SK-N-SH (cell line): ENCODE measurements at regions not wholly inside any gene's neighbourhood (a gene's known extent, or its start where the extent isn't known, plus 50 kb on each side); places are given as distances from the start of the nearest gene placed in this dataset.
"Not testable (repeated sequence)": the region's sequence is repeated elsewhere in the genome, so short reads cannot be mapped to it uniquely, and the experiment has no call there.

Experiments
- CTCF ChIA-PET: fragments of 300-600, 350-600 bp; formaldehyde crosslinking; extraction: SDS; loops from one replicate; lab custom pipeline; 2021; lab: Yijun Ruan, JAX
- POLR2A ChIA-PET: fragments of 350-600 bp; sonication (Branson Sonifier 250); formaldehyde crosslinking; extraction: SDS; loops from one replicate; lab custom pipeline; 2020; ENCODE audit warnings: antibody characterized with exemption, inconsistent platforms; lab: Yijun Ruan, JAX
- DNase-seq: peaks from one replicate; pipeline ENCODE4 v3.0.0; 2012
- H2AFZ ChIP-seq: fragments of 200-600 bp; sonication (generic); 2 replicates; pipeline ENCODE4 v1.8.1; 2016; ENCODE audit warnings: antibody characterized with exemption, mild to moderate bottlenecking, low read depth
- H3F3A ChIP-seq: fragments of 200-600 bp; sonication (generic); replicated peaks from 2 replicates; pipeline ENCODE3; 2016; ENCODE audit warnings: antibody characterized with exemption, mild to moderate bottlenecking; ENCODE audit not compliant: insufficient read depth
- H3K27ac ChIP-seq, 2 experiments: fragments of 200-500 bp in 1 of 2; fragments of 200-600 bp in 1 of 2; sonication (Bioruptor generic) in 1 of 2; sonication (generic), shearing (Covaris generic) in 1 of 2; 2 replicates each; pipeline versions ENCODE4 v1.5.1 to v1.6.1; 2014 to 2016; ENCODE audit warnings: low read depth in 2 of 2, inconsistent platforms in 1 of 2, low read length in 1 of 2, mild to moderate bottlenecking in 1 of 2, mixed read lengths in 1 of 2
- H3K27me3 ChIP-seq: fragments of 200-600 bp; sonication (generic), shearing (Covaris generic); 2 replicates; pipeline ENCODE4 v1.6.1; 2016; ENCODE audit warnings: mixed run types; ENCODE audit not compliant: insufficient read depth
- H3K36me3 ChIP-seq, 2 experiments: fragments of 200-500 bp in 1 of 2; fragments of 200-600 bp in 1 of 2; sonication (Bioruptor generic) in 1 of 2; sonication (generic) in 1 of 2; replicated peaks in 1 of 2; 2 replicates each; pipeline versions ENCODE3 to v1.5.1; 2014 to 2016; ENCODE audit warnings: low read length in 1 of 2, mild to moderate bottlenecking in 1 of 2; ENCODE audit not compliant: insufficient read depth in 2 of 2, control insufficient read depth in 1 of 2
- H3K4me1 ChIP-seq, 2 experiments: fragments of 200-500 bp in 1 of 2; fragments of 200-600 bp in 1 of 2; sonication (Bioruptor generic) in 1 of 2; sonication (generic), shearing (Covaris generic) in 1 of 2; 2 replicates each; pipeline versions ENCODE4 v1.5.1 to v1.6.1; 2014 to 2016; ENCODE audit warnings: low read depth in 1 of 2, low read length in 1 of 2, mixed run types in 1 of 2; ENCODE audit not compliant: insufficient read depth in 2 of 2, control insufficient read depth in 1 of 2
- H3K4me2 ChIP-seq: fragments of 200-600 bp; sonication (generic), shearing (Covaris generic); 2 replicates; pipeline ENCODE4 v1.6.1; 2017; ENCODE audit warnings: mixed run types
- H3K4me3 ChIP-seq, 2 experiments: fragments of 200-500 bp in 1 of 2; fragments of 200-600 bp in 1 of 2; sonication (Bioruptor generic) in 1 of 2; sonication (generic), shearing (Covaris generic) in 1 of 2; 2 replicates each; pipeline versions ENCODE4 v1.5.1 to v1.8.1; 2014 to 2016; ENCODE audit warnings: low read depth in 2 of 2, inconsistent platforms in 1 of 2, low read length in 1 of 2, mild to moderate bottlenecking in 1 of 2, mixed read lengths in 1 of 2, moderate library complexity in 1 of 2
- H3K79me2 ChIP-seq: fragments of 200-600 bp; sonication (generic); 2 replicates; pipeline ENCODE4 v1.8.1; 2017; ENCODE audit warnings: mild to moderate bottlenecking; ENCODE audit not compliant: insufficient read depth
- H3K9ac ChIP-seq: fragments of 200-600 bp; sonication (generic); 2 replicates; pipeline ENCODE4 v1.6.1; 2017; ENCODE audit warnings: mixed run types
- H3K9me2 ChIP-seq: fragments of 200-600 bp; sonication (generic); 2 replicates; pipeline ENCODE4 v1.6.1; 2017; ENCODE audit warnings: mixed run types
- H3K9me3 ChIP-seq: fragments of 200-600 bp; sonication (generic); 2 replicates; pipeline ENCODE4 v1.6.1; 2017; ENCODE audit warnings: mixed run types, mild to moderate bottlenecking, moderate library complexity
- H4K20me1 ChIP-seq: fragments of 200-600 bp; sonication (generic); 2 replicates; pipeline ENCODE4 v1.6.1; 2017; ENCODE audit warnings: mild to moderate bottlenecking, mixed run types; ENCODE audit not compliant: insufficient read depth
- FOSL2 ChIP-seq: IDR thresholded peaks from 2 replicates; pipeline ENCODE4 v1.4.0; 2012; ENCODE audit warnings: low read depth, mild to moderate bottlenecking, moderate library complexity, borderline replicate concordance
- GATA2 ChIP-seq: sonication (generic); formaldehyde crosslinking; IDR thresholded peaks from 2 replicates; pipeline ENCODE4 v1.5.0; 2020; ENCODE audit warnings: mild to moderate bottlenecking, missing genetic modification reagents
- JUND ChIP-seq: IDR thresholded peaks from 2 replicates; pipeline ENCODE4 v1.4.0; 2012
- MXI1 ChIP-seq: IDR thresholded peaks from 2 replicates; pipeline ENCODE4 v1.6.1; 2012; ENCODE audit warnings: mild to moderate bottlenecking, low read depth, low read length, improper control_type of control experiment
- PBX3 ChIP-seq: IDR thresholded peaks from 2 replicates; pipeline ENCODE4; 2012
- SIN3A ChIP-seq: IDR thresholded peaks from 2 replicates; pipeline ENCODE4 v1.6.1; 2012; ENCODE audit warnings: low read depth, mild to moderate bottlenecking, low read length, moderate library complexity, borderline replicate concordance
- TCF12 ChIP-seq: IDR thresholded peaks from 2 replicates; pipeline ENCODE4 v1.4.0; 2012
- YY1 ChIP-seq: IDR thresholded peaks from 2 replicates; pipeline ENCODE4 v1.4.0; 2012; ENCODE audit warnings: low read depth, mild to moderate bottlenecking
- WGBS: methylation state at CpG from one replicate; pipeline ENCODE4 v1.1.6; 2017; ENCODE audit warnings: low lambda C conversion rate; 5-methylcytosine and 5-hydroxymethylcytosine counted together
- TF ChIP-seq, protein P1 (sequence below): fragments of 150-350 bp; IDR thresholded peaks from 2 replicates; pipeline ENCODE4 v1.6.1; 2017; ENCODE audit warnings: antibody characterized with exemption, low read length, low read depth, borderline replicate concordance
- TF ChIP-seq, protein P2 (sequence below): IDR thresholded peaks from 2 replicates; pipeline ENCODE4 v1.4.0; 2012; ENCODE audit warnings: low read depth, borderline replicate concordance
- TF ChIP-seq, protein P3 (sequence below): IDR thresholded peaks from 2 replicates; pipeline ENCODE4 v1.6.1; 2012; ENCODE audit warnings: mild to moderate bottlenecking, low read depth, low read length, moderate library complexity

DNA sequence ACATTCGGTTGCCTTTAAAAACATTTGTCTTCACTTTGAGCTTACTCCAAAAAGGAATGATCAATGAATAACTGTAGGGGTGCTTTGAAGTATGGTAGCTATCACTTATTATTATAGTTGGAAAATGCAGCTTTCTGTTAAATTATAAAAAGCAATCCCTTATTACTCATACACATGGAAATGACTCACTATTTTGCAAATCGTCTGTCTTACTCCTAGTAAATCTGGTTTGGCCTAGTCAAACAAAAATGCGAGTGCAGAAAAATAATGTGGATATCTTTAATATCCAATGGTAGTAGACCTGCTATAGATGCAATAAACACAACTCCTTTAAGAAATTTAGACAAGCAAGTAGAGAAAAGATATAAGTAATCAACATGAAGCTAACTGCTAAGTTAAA lies 112.5 kb downstream of the ZIC1 start:
- no peaks in the 10 kb centered on the region for H3K9me2 ChIP-seq
- TF ChIP-seq, protein P1, sequence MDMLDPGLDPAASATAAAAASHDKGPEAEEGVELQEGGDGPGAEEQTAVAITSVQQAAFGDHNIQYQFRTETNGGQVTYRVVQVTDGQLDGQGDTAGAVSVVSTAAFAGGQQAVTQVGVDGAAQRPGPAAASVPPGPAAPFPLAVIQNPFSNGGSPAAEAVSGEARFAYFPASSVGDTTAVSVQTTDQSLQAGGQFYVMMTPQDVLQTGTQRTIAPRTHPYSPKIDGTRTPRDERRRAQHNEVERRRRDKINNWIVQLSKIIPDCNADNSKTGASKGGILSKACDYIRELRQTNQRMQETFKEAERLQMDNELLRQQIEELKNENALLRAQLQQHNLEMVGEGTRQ = no peak
- TF ChIP-seq JUND = peak; percentile 28; the same call in 1 of the 2 replicates
- TF ChIP-seq FOSL2 = peak; percentile 46; the same call in 1 of the 2 replicates
- no peak for TF ChIP-seq YY1
- 0 out of 2 replicates have a peak, but pooled peaks have one; percentile 4 for TF ChIP-seq PBX3
- TF ChIP-seq, protein P2, sequence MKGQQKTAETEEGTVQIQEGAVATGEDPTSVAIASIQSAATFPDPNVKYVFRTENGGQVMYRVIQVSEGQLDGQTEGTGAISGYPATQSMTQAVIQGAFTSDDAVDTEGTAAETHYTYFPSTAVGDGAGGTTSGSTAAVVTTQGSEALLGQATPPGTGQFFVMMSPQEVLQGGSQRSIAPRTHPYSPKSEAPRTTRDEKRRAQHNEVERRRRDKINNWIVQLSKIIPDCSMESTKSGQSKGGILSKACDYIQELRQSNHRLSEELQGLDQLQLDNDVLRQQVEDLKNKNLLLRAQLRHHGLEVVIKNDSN = no peak
- no peak for TF ChIP-seq MXI1
- TF ChIP-seq GATA2 (CRISPR knock-in tag) = no peak
- TF ChIP-seq, protein P3, sequence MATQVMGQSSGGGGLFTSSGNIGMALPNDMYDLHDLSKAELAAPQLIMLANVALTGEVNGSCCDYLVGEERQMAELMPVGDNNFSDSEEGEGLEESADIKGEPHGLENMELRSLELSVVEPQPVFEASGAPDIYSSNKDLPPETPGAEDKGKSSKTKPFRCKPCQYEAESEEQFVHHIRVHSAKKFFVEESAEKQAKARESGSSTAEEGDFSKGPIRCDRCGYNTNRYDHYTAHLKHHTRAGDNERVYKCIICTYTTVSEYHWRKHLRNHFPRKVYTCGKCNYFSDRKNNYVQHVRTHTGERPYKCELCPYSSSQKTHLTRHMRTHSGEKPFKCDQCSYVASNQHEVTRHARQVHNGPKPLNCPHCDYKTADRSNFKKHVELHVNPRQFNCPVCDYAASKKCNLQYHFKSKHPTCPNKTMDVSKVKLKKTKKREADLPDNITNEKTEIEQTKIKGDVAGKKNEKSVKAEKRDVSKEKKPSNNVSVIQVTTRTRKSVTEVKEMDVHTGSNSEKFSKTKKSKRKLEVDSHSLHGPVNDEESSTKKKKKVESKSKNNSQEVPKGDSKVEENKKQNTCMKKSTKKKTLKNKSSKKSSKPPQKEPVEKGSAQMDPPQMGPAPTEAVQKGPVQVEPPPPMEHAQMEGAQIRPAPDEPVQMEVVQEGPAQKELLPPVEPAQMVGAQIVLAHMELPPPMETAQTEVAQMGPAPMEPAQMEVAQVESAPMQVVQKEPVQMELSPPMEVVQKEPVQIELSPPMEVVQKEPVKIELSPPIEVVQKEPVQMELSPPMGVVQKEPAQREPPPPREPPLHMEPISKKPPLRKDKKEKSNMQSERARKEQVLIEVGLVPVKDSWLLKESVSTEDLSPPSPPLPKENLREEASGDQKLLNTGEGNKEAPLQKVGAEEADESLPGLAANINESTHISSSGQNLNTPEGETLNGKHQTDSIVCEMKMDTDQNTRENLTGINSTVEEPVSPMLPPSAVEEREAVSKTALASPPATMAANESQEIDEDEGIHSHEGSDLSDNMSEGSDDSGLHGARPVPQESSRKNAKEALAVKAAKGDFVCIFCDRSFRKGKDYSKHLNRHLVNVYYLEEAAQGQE = no peak
- 0 out of 2 replicates have a peak, but pooled peaks have one; percentile 9 for TF ChIP-seq TCF12
- no peak for TF ChIP-seq SIN3A
- no peaks in the 10 kb centered on the region; the same call in 1 of the 2 replicates for H3K9me3 ChIP-seq
- H3K4me3 ChIP-seq = no peak overlapping the region
- H3K27me3 ChIP-seq = no peaks in the 10 kb centered on the region
- H3K79me2 ChIP-seq = no peaks in the 10 kb centered on the region
- peaks cover 3% of the 10 kb centered on the region for H3F3A ChIP-seq
- H3K4me2 ChIP-seq = no peak overlapping the region
- no peaks in the 10 kb centered on the region for H4K20me1 ChIP-seq
- 0 out of 4 replicates have a peak, but pooled peaks cover 0 to 3% of the 10 kb centered on the region in 2 experiments for H3K4me1 ChIP-seq
- POLR2A ChIA-PET = no interaction called here
- no peak overlapping the region for H2AFZ ChIP-seq
- CTCF ChIA-PET = interaction anchor here (0.7 kb wide), 1 partner anchor 19 kb away, joined by 3 read pairs; no protein-coding TSS in a partner anchor
- WGBS = 21% methylated on average over 3 of the region's 3 CpGs
- no peak for DNase-seq
- 0 out of 4 replicates have a peak overlapping the region, but pooled peaks of 1 of the 2 experiments have one; percentile 4 for H3K27ac ChIP-seq
- no peak overlapping the region for H3K9ac ChIP-seq
- H3K36me3 ChIP-seq = no peaks in the 10 kb centered on the region

DNA sequence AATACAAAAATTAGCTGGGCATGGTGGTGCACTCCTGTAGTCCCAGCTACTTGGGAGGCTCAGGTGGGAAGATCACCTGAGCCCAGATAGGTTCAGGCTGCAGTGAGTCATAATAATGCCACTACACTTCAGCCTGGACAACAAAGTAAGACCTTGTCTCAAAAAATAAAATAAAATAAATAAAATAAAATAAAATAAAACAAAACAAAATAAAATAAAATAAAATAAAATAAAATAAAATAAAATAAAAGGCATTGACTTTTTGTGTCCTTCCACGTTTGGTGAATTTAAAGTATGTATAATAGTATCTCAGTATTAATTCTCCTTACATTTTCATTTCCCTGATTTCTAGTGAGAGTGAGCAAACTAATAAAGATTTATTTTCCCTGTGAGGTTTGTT lies 113.6 kb downstream of the ZIC1 start:
- not testable (repeated sequence) for H3K4me2 ChIP-seq, H3K9ac ChIP-seq

More for the DNA sequence above, 113.6 kb downstream of the ZIC1 start:
- DNase-seq, H4K20me1 ChIP-seq, CTCF ChIA-PET, H3K4me1 ChIP-seq, H2AFZ ChIP-seq, H3K79me2 ChIP-seq, H3K9me3 ChIP-seq, H3K4me3 ChIP-seq, H3K27ac ChIP-seq, H3K27me3 ChIP-seq, H3F3A ChIP-seq, POLR2A ChIA-PET, H3K36me3 ChIP-seq, H3K9me2 ChIP-seq: not testable (repeated sequence)
- 30% methylated on average over 1 of the region's 1 CpG for WGBS
